HG03558 (cell line): ENCODE measurements at regions not wholly inside any gene's neighbourhood (a gene's known extent, or its start where the extent isn't known, plus 50 kb on each side); places are given as distances from the start of the nearest gene placed in this dataset.

Experiments
- ATAC-seq: cut with Tn5 transposase; IDR thresholded peaks from one replicate; pipeline ENCODE4 v1.9.1; 2021; ENCODE audit warnings: moderate number of reproducible peaks; ENCODE audit not compliant: unreplicated experiment; ENCODE audit errors: extremely low read depth

- ATAC-seq, result no peak
These were observed 141.6 kb downstream of the DACT1 start for GRCh38 chr14:58779376-58779775.

- ATAC-seq, result no peak
These were observed 142.4 kb downstream of the DACT1 start for GRCh38 chr14:58780185-58780584.

- no peak for ATAC-seq
These were observed 142.8 kb downstream of the DACT1 start for GRCh38 chr14:58780605-58781004.

GRCh38 chr14:58782011-58782410 lies 144.2 kb downstream of the DACT1 start:
- ATAC-seq, result no peak

- no peak for ATAC-seq
These were observed 146.2 kb downstream of the DACT1 start for GRCh38 chr14:58783792-58784511.

- no peak for ATAC-seq
These were observed 147.2 kb downstream of the DACT1 start for GRCh38 chr14:58784931-58785330.

GRCh38 chr14:58785701-58786100 lies 147.9 kb downstream of the DACT1 start:
- ATAC-seq, result no peak

- ATAC-seq, result no peak
These were observed 149.8 kb downstream of the DACT1 start for GRCh38 chr14:58787592-58787991.

- no peak for ATAC-seq
These were observed 151.1 kb downstream of the DACT1 start for GRCh38 chr14:58788655-58789503.

GRCh38 chr14:58789736-58790135 lies 152.0 kb downstream of the DACT1 start:
- no peak for ATAC-seq

GRCh38 chr14:58792416-58792815 lies 154.7 kb downstream of the DACT1 start:
- no peak for ATAC-seq

GRCh38 chr14:58793131-58793740 lies 155.5 kb downstream of the DACT1 start:
- no peak for ATAC-seq

GRCh38 chr14:58794993-58795762 lies 157.4 kb downstream of the DACT1 start:
- ATAC-seq, result no peak

GRCh38 chr14:58796242-58797009 lies 158.7 kb downstream of the DACT1 start:
- ATAC-seq, result no peak

GRCh38 chr14:58797010-58797429 lies 159.3 kb downstream of the DACT1 start:
- peak; percentile 68 for ATAC-seq

- no peak for ATAC-seq
These were observed 160.4 kb downstream of the DACT1 start for GRCh38 chr14:58798173-58798572.

- ATAC-seq, result no peak
These were observed 163.3 kb downstream of the DACT1 start for GRCh38 chr14:58801086-58801485.

GRCh38 chr14:58805057-58805456 lies 167.3 kb downstream of the DACT1 start:
- no peak for ATAC-seq

- no peak for ATAC-seq
These were observed 168.0 kb downstream of the DACT1 start for GRCh38 chr14:58805605-58806409.
